ENCODE measurements at regions not wholly inside any gene's neighbourhood (a gene's known extent, or its start where the extent isn't known, plus 50 kb on each side); places are given as distances from the start of the nearest gene placed in this dataset.

DNA sequence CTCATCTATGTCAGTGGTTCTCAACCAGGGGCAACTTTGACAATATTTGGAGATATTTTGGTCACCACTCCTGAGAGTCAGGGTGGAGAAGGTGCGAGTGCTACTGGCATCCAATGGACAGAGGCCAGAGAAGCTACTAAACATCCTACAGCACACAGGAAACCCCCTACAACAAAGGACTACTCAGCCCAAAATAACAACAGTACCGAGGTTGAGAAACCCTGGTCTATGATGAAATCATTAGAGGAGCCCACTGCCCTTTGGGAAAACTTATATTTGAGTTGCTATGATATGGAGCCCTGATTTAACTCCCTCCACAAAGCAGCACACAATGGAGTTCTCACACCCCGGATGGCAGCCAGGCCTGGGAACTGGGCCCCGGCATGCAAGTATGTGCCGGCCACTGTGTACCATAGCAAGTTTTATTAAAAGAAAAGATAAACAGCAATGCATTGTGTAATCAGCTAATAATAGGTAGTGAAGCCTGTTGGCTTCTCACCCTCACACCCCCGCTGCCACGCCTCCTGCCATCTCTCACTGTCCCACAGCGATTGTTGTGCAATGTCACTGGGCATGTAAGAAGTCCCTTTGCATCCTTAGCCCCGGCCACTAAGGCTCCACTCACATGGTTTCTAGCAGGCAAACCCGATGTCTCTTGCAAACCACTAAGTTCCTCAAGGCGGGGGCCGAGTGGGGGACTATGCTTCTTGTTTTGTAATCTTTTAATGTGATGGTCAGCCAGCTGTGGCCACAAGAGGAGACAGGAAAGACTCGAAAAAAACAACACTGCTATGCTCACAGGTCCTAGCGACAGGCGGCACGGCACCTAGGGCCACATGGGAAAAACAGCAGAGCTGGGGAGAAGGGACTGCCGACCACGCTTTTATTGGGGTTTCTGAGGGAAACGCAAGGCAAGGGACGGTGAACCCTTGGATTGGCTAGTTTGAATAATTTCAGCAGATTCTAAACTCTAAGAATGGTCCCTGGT, 110.0 kb downstream of the AQP9 start:
- no peak overlapping the region for H3K4me3 ChIP-seq
- H3K27ac ChIP-seq = peak overlapping the region; percentile 24
- H3K27me3 ChIP-seq = no peaks in the 10 kb centered on the region
- TF ChIP-seq, protein P1, sequence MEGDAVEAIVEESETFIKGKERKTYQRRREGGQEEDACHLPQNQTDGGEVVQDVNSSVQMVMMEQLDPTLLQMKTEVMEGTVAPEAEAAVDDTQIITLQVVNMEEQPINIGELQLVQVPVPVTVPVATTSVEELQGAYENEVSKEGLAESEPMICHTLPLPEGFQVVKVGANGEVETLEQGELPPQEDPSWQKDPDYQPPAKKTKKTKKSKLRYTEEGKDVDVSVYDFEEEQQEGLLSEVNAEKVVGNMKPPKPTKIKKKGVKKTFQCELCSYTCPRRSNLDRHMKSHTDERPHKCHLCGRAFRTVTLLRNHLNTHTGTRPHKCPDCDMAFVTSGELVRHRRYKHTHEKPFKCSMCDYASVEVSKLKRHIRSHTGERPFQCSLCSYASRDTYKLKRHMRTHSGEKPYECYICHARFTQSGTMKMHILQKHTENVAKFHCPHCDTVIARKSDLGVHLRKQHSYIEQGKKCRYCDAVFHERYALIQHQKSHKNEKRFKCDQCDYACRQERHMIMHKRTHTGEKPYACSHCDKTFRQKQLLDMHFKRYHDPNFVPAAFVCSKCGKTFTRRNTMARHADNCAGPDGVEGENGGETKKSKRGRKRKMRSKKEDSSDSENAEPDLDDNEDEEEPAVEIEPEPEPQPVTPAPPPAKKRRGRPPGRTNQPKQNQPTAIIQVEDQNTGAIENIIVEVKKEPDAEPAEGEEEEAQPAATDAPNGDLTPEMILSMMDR (IDR thresholded peaks at IDR 0.05) = no peak
- ATAC-seq (peak; percentile 94), DNase-seq (peak; percentile 93)
- H3K4me1 ChIP-seq = peaks cover 7% of the 10 kb centered on the region
- no peaks in the 10 kb centered on the region for H3K36me3 ChIP-seq
- intact Hi-C loops (cut with DNase I) = no loop called here
- H3K9me3 ChIP-seq = no peaks in the 10 kb centered on the region

DNA sequence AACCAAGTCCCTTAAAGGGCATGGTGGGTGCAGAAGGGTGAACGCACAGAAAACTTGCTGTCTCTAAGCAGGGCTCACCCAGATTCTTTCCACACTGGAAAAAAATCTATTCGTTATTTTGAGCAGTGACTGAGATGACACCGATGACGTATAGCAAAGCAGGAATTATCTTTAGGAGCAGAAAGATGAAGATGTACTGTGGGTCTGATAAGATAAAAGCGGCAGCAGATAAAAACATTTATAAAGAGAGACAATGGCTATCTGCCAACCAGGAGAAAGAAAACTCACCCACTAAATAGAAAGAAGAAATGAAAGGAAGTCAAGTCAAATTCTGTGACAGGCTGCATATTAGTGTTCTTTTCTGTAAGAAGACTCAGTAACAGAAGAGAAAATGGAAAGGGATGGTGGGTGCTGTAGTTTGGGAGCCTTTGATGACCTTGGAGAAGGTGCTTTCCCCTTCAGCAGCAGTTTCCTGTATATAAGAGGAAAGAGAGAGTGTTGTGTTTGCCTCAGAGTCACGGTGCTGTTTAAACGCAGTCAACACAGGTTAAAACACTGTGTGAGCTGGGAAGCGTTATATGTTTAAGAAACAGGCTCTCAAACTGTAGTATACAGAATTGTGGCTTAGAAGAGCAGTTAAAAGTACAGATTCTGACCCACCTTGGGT, 111.6 kb downstream of the AQP9 start:
- H3K4me1 ChIP-seq = peaks cover 7% of the 10 kb centered on the region
- ATAC-seq = no peak
- intact Hi-C loops (cut with DNase I) = no loop called here
- H3K9me3 ChIP-seq = no peaks in the 10 kb centered on the region
- H3K4me3 ChIP-seq = no peak overlapping the region
- TF ChIP-seq, protein P1 (IDR thresholded peaks at IDR 0.05) = no peak
- no peak overlapping the region for H3K27ac ChIP-seq
- H3K27me3 ChIP-seq = no peaks in the 10 kb centered on the region
- H3K36me3 ChIP-seq = no peaks in the 10 kb centered on the region
- no peak for DNase-seq

DNA sequence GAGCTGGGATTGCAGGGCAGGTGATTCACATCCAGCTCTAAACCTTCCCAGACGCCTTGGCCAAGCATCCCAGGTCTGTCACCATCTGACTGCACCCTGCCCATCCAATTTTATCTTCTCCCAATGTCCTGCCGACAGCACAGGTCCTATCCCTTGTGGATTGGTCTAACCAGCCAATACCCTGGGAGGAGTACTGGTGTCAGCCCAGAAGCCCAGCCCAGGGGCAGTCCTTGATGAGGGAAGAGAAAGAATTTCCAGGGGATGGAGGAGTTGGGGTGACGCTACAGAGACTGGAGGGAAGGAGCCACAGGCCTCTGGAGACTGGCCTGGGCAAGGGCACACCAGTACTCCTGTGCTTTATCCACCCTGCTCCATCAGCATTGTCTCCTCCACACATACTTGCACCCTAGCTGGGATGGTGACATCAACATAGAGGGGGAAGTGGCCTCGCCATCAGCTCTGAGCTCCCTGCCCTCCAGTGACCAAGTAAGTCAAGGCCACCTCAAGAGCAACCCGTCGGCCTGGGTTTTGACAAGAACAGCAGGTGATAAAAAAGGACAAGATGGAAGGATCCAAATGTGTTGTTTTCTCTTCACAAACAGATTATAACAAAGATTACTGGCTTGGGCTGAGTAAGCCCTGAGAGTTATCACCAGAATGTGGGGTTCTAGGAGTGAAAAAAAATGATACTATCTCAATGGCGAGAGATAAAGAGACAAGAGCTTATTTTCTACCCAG, 114.6 kb downstream of the AQP9 start:
- DNase-seq (no peak), ATAC-seq (no peak)
- H3K36me3 ChIP-seq = no peaks in the 10 kb centered on the region
- H3K9me3 ChIP-seq = no peaks in the 10 kb centered on the region
- H3K4me3 ChIP-seq = no peak overlapping the region
- H3K4me1 ChIP-seq = peaks cover 3% of the 10 kb centered on the region
- intact Hi-C loops (cut with DNase I) = no loop called here
- H3K27ac ChIP-seq = no peak overlapping the region
- H3K27me3 ChIP-seq = no peaks in the 10 kb centered on the region
- TF ChIP-seq, protein P1 (IDR thresholded peaks at IDR 0.05) = no peak

DNA sequence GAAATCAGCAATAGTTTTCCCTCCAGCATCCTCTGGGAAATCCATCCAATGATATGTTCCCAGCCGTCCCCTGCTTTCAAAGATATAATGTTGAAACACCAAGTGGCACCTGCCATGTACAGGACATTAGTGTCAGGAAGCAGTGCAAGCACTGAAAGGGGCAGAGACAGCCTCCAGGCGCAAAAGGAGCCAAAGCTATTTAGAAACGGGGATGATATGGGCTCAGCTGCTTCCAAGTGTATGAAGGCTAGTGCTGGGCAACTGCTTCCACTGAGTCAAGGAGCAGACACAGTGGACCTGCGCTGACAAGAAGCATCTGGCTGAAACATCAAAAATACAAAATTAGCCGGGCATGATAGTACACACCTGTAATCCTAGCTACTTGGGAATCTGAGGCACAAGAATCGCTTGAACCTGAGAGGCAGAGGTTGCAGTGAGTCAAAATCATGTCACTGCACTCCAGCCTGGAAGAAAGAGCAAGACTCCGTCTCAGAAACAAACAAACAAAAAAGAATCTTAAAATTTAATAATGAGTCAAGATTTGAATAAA, 119.7 kb downstream of the AQP9 start:
- Histone ChIP-seq H3K4me1 (no peaks in the 10 kb centered on the region), H3K36me3 (no peaks in the 10 kb centered on the region), H3K9me3 (no peaks in the 10 kb centered on the region), H3K27me3 (no peaks in the 10 kb centered on the region), H3K27ac (no peak overlapping the region), H3K4me3 (no peak overlapping the region)
- DNase-seq (no peak), ATAC-seq (no peak)
- intact Hi-C loops (cut with DNase I) = no loop called here
- TF ChIP-seq, protein P1 (IDR thresholded peaks at IDR 0.05) = no peak

DNA sequence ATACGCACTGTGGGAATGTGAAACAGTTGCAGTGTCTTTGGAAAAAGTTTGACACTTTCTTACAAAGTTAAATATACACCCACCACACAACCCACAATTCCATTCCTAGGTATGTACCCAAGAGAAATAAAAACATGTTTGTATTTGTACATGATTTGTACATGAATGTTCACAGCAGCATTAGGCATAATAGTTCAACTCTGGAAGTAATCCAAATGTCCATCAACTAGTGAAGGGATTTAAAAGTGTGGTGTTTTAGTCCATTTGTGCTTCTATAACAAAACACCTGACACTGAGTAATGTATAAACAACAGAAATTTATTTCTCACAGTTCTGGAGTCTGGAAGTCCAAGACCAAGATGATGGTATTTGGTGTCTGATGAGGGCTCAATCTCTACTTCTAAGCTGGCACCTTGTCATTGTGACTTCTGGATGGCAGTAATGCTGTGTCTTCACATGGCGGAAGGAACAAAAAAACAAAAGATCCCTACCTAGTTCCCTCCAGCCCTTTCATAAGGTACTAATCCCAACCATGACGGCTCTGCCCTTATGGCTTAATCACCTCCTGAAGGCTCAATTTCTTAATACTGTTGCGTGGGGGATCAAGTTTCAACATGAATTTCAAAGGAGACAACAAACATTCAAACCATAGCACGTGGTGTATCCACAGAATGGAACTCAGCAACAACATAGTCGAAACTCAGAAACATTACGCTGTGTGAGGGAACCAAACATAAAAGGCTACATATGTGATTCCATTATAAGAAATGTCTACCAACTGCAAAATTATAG, 120.5 kb downstream of the AQP9 start:
- no peak overlapping the region for H3K4me3 ChIP-seq

More for the DNA sequence above, 120.5 kb downstream of the AQP9 start:
- ATAC-seq (no peak), DNase-seq (no peak)
- no peak overlapping the region for H3K27ac ChIP-seq
- intact Hi-C loops (cut with DNase I) = no loop called here
- TF ChIP-seq, protein P1 (IDR thresholded peaks at IDR 0.05) = no peak
- H3K36me3 ChIP-seq = no peaks in the 10 kb centered on the region
- no peaks in the 10 kb centered on the region for H3K4me1 ChIP-seq
- no peaks in the 10 kb centered on the region for H3K9me3 ChIP-seq
- no peaks in the 10 kb centered on the region for H3K27me3 ChIP-seq

Data from upper lobe of right lung (tissue), 1 donor.